ENCODE measurements at regions not wholly inside any gene's neighbourhood (a gene's known extent, or its start where the extent isn't known, plus 50 kb on each side); places are given as distances from the start of the nearest gene placed in this dataset.

DNA sequence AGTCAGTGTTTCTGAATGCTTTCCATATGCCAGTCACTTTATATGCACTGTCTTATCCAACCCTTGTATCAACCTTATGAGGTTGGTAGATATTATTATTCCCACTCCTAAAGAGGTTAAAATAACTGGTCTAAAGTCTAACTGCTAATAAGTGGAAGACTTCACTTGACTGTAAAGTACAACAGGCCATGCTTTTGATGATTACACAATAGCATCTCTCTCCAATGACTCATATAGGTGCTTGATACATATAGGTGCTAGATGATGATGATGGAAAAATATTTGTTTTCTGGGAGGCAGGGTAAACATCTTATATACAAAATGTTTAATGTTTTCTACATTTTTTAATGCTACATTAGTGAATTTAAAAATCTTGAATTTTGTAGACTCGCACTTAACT lies 75.9 kb upstream of the NR3C1 start:
- no peaks in the 10 kb centered on the region for H3K36me3 ChIP-seq (replicated peaks in 1 of 2; ENCODE audit: control insufficient read depth in 1 of 2, insufficient read depth in 2 of 2, low read length in 2 of 2)
- H3K27ac ChIP-seq (ENCODE audit: extremely low read length, insufficient read depth, low read length): no peak overlapping the region
- CTCF ChIA-PET (ENCODE audit: low intra/inter-chr PET ratio, low total read pairs): no interaction called here
- POLR2A ChIA-PET: no interaction called here
- no peaks in the 10 kb centered on the region for H4K20me1 ChIP-seq (ENCODE audit: insufficient read depth, low read length)
- peaks cover 58% of the 10 kb centered on the region for H3K4me1 ChIP-seq (ENCODE audit: insufficient read depth, low read length)
- no peaks in the 10 kb centered on the region for H3K9me3 ChIP-seq (ENCODE audit: low read length)
- in situ Hi-C loops (cut with HindIII; ENCODE audit: extremely low pct_ligation_motif_present, low pct_unique_long_range_greater_than_20kb): no loop called here
- no peak for ATAC-seq
- BruUV-seq (replicated peaks): no TSS peak
- H3K27me3 ChIP-seq (ENCODE audit: control insufficient read depth in 1 of 2, insufficient read depth in 2 of 2, low read length in 2 of 2): no peaks in the 10 kb centered on the region
- H3K4me2 ChIP-seq (ENCODE audit: low read depth, low read length): no peak overlapping the region
- intact Hi-C loops (cut with micrococcal nuclease; ENCODE audit: unreplicated experiment): no loop called here
- DNase-seq (ENCODE audit: low spot score): peak; percentile 60
- FAIRE-seq: no peak
- H3K4me3 ChIP-seq (replicated peaks in 1 of 3; ENCODE audit: insufficient read depth in 1 of 3, low read depth in 2 of 3, low read length in 3 of 3): no peak overlapping the region
- 92% methylated on average over 1 of the region's 1 CpG for WGBS (ENCODE audit: low lambda C conversion rate)
- H2AFZ ChIP-seq (ENCODE audit: low read length): no peak overlapping the region
- no peak overlapping the region for H3K9ac ChIP-seq (ENCODE audit: insufficient read depth, low read depth, low read length)
- H3K79me2 ChIP-seq (ENCODE audit: insufficient read depth, low read length): no peaks in the 10 kb centered on the region
- TF ChIP-seq, protein P1, sequence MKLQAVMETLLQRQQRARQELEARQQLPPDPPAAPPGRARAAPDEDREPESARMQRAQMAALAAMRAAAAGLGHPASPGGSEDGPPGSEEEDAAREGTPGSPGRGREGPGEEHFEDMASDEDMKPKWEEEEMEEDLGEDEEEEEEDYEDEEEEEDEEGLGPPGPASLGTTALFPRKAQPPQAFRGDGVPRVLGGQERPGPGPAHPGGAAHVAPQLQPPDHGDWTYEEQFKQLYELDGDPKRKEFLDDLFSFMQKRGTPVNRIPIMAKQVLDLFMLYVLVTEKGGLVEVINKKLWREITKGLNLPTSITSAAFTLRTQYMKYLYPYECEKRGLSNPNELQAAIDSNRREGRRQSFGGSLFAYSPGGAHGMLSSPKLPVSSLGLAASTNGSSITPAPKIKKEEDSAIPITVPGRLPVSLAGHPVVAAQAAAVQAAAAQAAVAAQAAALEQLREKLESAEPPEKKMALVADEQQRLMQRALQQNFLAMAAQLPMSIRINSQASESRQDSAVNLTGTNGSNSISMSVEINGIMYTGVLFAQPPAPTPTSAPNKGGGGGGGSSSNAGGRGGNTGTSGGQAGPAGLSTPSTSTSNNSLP (IDR thresholded peaks at IDR 0.05; ENCODE audit: low read depth, low read length): peak; percentile 77; the same call in 1 of the 2 replicates
- peak; percentile 41; the same call in 1 of the 2 replicates for TF ChIP-seq THAP11 (CRISPR knock-in tag; IDR thresholded peaks at IDR 0.05)
- TF ChIP-seq TCF7 (IDR thresholded peaks at IDR 0.05; ENCODE audit: low read depth): peak; percentile 39; the same call in 1 of the 2 replicates
- TF ChIP-seq, protein P2, sequence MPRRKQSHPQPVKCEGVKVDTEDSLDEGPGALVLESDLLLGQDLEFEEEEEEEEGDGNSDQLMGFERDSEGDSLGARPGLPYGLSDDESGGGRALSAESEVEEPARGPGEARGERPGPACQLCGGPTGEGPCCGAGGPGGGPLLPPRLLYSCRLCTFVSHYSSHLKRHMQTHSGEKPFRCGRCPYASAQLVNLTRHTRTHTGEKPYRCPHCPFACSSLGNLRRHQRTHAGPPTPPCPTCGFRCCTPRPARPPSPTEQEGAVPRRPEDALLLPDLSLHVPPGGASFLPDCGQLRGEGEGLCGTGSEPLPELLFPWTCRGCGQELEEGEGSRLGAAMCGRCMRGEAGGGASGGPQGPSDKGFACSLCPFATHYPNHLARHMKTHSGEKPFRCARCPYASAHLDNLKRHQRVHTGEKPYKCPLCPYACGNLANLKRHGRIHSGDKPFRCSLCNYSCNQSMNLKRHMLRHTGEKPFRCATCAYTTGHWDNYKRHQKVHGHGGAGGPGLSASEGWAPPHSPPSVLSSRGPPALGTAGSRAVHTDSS (CRISPR knock-in tag; conservative IDR thresholded peaks at IDR 0.05): no peak
- peak; percentile 79 for TF ChIP-seq JUND (CRISPR knock-in tag; IDR thresholded peaks at IDR 0.05)
- TF ChIP-seq ZNF737 (CRISPR knock-in tag; IDR thresholded peaks at IDR 0.05; ENCODE audit: borderline replicate concordance): no peak
- 0 out of 2 replicates have a peak, but pooled peaks have one; percentile 4 for TF ChIP-seq HNF4A (CRISPR knock-in tag; IDR thresholded peaks at IDR 0.05)
- peak; percentile 84 for TF ChIP-seq ZNF644 (CRISPR knock-in tag; IDR thresholded peaks at IDR 0.05; ENCODE audit: low read depth)
- TF ChIP-seq ZNF44 (CRISPR knock-in tag; IDR thresholded peaks at IDR 0.05): no peak
- no peak for TF ChIP-seq RCOR2 (CRISPR knock-in tag; IDR thresholded peaks at IDR 0.05)
- TF ChIP-seq RXRB (CRISPR knock-in tag; IDR thresholded peaks at IDR 0.05; ENCODE audit: borderline replicate concordance): 0 out of 2 replicates have a peak, but pooled peaks have one; percentile 33
- 0 out of 2 replicates have a peak, but pooled peaks have one; percentile 42 for TF ChIP-seq SNAI1 (CRISPR knock-in tag; IDR thresholded peaks at IDR 0.05; ENCODE audit: borderline replicate concordance)
- TF ChIP-seq CEBPG (CRISPR knock-in tag; IDR thresholded peaks at IDR 0.05): peak; percentile 85
- peak; percentile 89 for TF ChIP-seq GATAD2A (CRISPR knock-in tag; IDR thresholded peaks at IDR 0.05)
- 0 out of 2 replicates have a peak, but pooled peaks have one; percentile 33 for TF ChIP-seq TBX3 (IDR thresholded peaks at IDR 0.05; ENCODE audit: borderline replicate concordance)
- no peak for TF ChIP-seq SIX1 (CRISPR knock-in tag; IDR thresholded peaks at IDR 0.05; ENCODE audit: borderline replicate concordance)
- TF ChIP-seq ZNF652 (CRISPR knock-in tag; IDR thresholded peaks at IDR 0.05; ENCODE audit: borderline replicate concordance, low read depth): 0 out of 2 replicates have a peak, but pooled peaks have one; percentile 11
- 0 out of 2 replicates have a peak, but pooled peaks have one; percentile 31 for TF ChIP-seq CREM (IDR thresholded peaks at IDR 0.05)
- TF ChIP-seq CREM (CRISPR knock-in tag; IDR thresholded peaks at IDR 0.05): no peak
- no peak for TF ChIP-seq CENPT (CRISPR knock-in tag; IDR thresholded peaks at IDR 0.05; ENCODE audit: low read depth)
- TF ChIP-seq FOXA3 (CRISPR knock-in tag; IDR thresholded peaks at IDR 0.05): peak; percentile 75
- TF ChIP-seq, protein P3, sequence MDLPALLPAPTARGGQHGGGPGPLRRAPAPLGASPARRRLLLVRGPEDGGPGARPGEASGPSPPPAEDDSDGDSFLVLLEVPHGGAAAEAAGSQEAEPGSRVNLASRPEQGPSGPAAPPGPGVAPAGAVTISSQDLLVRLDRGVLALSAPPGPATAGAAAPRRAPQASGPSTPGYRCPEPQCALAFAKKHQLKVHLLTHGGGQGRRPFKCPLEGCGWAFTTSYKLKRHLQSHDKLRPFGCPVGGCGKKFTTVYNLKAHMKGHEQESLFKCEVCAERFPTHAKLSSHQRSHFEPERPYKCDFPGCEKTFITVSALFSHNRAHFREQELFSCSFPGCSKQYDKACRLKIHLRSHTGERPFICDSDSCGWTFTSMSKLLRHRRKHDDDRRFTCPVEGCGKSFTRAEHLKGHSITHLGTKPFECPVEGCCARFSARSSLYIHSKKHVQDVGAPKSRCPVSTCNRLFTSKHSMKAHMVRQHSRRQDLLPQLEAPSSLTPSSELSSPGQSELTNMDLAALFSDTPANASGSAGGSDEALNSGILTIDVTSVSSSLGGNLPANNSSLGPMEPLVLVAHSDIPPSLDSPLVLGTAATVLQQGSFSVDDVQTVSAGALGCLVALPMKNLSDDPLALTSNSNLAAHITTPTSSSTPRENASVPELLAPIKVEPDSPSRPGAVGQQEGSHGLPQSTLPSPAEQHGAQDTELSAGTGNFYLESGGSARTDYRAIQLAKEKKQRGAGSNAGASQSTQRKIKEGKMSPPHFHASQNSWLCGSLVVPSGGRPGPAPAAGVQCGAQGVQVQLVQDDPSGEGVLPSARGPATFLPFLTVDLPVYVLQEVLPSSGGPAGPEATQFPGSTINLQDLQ (CRISPR knock-in tag; IDR thresholded peaks at IDR 0.05): no peak

All from HepG2 (cell line).